Stimulated activated CD4-positive, alpha-beta T cell treated with anti-CD3 and anti-CD28 coated beads, TNF-alpha, amount 100 ng/mL, for 48 hours (primary cell): ENCODE measurements at regions not wholly inside any gene's neighbourhood (a gene's known extent, or its start where the extent isn't known, plus 50 kb on each side); places are given as distances from the start of the nearest gene placed in this dataset.
"Not testable (repeated sequence)": the region's sequence is repeated elsewhere in the genome, so short reads cannot be mapped to it uniquely, and the experiment has no call there.

Experiments used
- DNase-seq, 3 donors: peaks; one replicate each; pipeline ENCODE4 v3.0.0-alpha.2; 2020; ENCODE audit warnings: low read depth in 3 of 3

GRCh38 chr11:81207421-81208054 is 1526.1 kb downstream of the FAM181B start:
- no peak for DNase-seq

DNA sequence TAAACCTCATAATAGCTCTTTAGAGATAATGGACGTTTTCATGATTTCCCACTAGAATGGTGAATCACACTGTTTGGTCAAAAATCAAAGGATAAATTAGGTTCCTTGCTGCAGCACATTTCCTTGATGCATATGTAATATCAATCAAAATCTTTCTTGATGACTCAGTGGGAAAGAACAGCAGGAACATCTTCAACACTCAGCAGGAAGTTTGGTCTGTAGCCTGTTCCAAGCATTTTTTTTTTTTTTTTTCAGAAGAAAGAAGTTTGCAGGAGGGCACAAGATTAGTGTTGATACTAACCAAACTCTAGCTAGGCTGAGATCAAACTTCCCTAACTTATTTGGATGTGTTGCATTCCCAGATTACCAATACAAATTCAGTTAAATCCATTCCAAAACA is 1529.8 kb downstream of the FAM181B start:
- DNase-seq: no peak

GRCh38 chr11:81197396-81197795 is 1536.3 kb downstream of the FAM181B start:
- DNase-seq: no peak

DNA sequence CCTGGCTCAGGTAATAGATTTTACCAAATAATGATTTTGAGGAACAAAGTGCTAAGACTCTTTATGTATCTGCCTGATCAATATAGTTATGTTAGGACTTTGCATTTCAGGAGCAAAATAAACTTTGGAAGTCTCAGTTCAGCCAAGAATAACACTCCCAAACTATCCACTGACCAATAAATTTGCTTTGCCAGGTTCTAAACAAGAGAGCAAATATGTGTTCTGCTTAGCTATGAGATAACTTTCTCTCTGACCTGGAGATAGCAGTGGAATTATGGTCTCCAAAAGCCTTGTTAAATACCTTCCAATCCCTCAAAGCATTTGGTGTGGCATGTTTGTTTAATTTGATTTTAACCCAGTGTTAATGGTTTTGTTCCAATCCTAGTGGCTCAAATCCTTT is 1541.1 kb downstream of the FAM181B start:
- no peak for DNase-seq

GRCh38 chr11:81190546-81190945 is 1543.1 kb downstream of the FAM181B start:
- no peak for DNase-seq

DNA sequence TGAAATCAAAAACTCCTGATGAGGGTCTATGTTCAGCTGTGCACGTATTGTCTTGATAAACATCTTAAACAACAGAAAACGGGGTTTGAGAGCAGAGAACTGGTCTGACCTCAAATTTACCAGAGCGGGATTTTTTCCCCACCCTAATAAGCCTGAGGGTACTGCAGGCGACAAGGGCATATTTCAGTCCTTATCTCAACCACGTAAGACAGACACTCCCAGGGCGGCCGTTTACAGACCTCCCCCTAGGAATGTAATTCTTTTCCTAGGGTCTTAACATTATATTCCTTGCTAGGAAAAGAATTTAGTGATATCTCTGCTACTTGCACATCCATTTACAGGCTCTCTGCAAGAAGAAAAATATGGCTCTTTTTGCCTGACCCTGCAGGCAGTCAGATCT is 1546.6 kb downstream of the FAM181B start:
- DNase-seq: not testable (repeated sequence)

GRCh38 chr11:81174646-81175330 is 1558.9 kb downstream of the FAM181B start:
- no peak for DNase-seq

GRCh38 chr11:81165164-81165563 is 1568.5 kb downstream of the FAM181B start:
- DNase-seq: no peak

DNA sequence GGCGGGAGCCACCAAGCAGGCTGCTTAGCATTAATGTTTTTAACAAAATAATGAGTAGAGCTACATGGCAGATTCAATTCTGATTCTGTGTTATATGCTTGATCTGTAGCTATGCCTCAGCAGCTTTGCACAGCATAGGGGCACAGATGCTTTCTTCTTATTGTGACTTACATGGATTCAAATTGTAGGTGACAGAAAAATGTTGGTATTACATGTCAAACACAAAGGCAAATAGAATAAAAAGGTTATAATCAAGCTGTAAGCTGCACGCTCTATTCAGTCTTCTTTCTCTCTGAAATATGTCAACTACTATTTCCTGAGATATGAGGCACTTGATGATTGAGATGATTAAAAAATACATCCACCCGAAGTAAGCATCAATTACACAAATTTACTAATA is 1573.8 kb downstream of the FAM181B start:
- DNase-seq: no peak

GRCh38 chr11:81135570-81135969 is 1598.1 kb downstream of the FAM181B start:
- no peak for DNase-seq

GRCh38 chr11:81129618-81130017 is 1604.0 kb downstream of the FAM181B start:
- no peak for DNase-seq

DNA sequence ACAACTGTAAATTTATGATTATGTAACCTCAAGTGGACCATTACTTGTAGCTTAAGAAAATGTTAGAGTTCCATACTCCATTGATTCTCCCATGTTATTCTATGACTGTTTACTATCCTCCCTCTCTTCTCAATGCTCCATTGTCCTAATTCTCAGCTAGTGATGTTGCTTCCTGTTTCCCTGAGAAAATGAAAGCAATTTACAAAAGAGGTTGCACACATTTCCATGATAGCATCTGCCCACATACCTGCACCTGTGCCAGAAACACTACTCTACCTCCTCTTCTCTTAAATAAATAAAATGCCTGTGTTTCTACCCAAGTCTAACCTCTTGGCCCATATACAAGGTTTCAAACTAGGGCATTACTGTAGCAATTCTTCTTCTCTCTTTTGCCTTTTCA is 1620.9 kb downstream of the FAM181B start:
- no peak for DNase-seq

GRCh38 chr11:81104051-81104450 is 1629.6 kb downstream of the FAM181B start:
- DNase-seq: no peak

GRCh38 chr11:81098471-81098870 is 1635.2 kb downstream of the FAM181B start:
- no peak for DNase-seq

DNA sequence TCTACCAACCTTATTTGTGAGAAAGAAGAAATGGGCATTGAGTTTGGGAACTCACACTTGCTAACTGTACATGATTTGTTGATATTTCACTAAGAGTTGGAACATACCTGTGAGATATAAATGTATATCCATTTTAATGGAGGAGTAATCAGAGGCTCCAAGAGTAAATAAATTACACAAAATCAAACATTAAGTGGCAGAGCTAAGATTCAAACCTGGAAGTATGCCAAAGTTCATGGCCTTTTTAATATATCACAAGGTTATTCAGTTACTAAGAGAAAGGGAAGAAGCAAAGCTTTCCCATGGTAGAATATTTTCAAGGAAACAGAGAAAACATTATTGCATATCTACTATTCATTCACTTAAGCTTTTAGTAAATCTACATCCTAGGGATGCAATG is 1641.1 kb downstream of the FAM181B start:
- no peak for DNase-seq

GRCh38 chr11:81089242-81089641 is 1644.4 kb downstream of the FAM181B start:
- no peak for DNase-seq

- DNase-seq: no peak
These were observed 1639.6 kb upstream of the TENM4 start for GRCh38 chr11:81080476-81080875.

DNA sequence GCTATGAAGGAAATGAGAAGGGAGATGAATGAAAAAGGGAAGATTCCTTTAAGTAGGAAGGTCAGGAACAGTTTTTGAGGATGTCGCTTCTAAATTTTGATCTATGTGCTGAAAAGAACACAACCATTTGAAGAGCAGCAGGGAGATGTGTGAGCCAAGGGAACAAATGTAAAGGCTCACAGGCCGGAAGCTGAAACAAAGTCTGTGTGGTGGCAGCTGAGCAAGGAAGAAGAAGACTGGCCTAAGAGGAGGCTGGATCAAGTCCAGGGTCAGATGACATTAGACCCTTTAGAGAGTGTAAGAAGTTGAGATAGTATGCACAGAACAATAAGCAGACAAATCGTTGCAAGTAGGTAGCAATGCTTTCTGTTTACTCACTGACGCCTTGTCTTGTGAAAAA is 1631.4 kb upstream of the TENM4 start:
- no peak for DNase-seq

GRCh38 chr11:81071606-81072005 is 1630.8 kb upstream of the TENM4 start:
- no peak for DNase-seq

GRCh38 chr11:81070948-81071347 is 1630.1 kb upstream of the TENM4 start:
- no peak for DNase-seq

DNA sequence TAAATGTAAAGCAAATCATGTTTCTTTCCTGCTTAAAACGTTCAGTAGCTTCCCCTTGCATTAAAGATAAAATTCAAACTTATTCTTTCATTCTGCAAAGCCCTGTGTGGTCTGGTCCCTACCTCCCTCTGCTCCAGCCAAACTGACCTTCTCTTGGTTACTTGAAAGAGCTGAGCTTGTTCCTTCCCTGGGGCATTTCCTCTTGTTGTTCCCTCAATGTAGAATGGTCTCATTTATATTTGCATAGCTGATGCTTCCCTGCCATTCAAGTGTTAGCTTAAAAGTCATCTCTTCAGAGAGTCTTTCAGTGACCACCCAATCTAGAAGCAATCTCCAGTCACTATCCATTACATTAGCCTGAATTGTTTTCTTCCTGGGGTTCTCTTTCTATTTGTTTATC is 1618.5 kb upstream of the TENM4 start:
- DNase-seq: no peak

DNA sequence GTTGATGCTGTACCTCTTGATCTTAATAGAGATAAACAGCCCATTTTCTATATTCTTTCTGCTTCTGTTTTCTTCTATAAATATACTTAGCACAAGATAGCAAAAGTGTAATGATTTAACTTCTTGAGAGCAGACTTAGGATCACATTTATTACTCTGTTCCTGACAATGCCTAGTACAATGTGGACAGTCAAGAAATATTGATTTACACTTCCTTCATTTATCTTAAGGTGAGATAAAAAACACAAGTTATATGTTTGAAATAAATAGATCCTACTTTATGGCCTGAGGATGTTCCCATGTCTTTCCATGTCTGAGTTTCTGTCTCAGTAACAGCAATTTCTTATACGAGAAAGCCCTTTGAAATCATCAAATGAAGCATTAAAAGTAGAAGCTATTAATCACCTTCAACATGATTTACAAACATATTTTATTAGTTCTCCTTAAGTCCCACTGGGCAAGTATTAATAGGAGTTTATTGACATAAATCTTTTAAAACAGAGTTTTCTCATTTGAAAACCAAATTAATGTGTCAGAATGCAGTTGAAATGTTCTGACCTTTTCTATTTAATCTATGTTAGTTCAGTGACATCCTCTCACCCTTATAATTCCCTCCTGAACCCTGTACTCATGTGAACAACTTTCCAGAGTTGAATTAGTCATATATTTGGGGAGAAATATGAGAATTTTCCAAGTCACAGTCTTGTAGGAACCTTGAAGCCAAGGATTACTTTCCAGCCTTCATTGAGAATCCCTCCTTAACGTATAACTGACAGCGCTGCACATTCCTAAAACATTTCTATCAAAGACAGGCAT is 1611.7 kb upstream of the TENM4 start:
- no peak for DNase-seq
